Loucy (cell line): ENCODE measurements at regions not wholly inside any gene's neighbourhood (a gene's known extent, or its start where the extent isn't known, plus 50 kb on each side); places are given as distances from the start of the nearest gene placed in this dataset.
A peak's percentile ranks its signal among the peaks of the same experiment; 100 is the strongest.

ENCODE experiments used
- H2AFZ ChIP-seq: fragments of 200-600 bp; sonication (generic); 2 replicates; pipeline ENCODE4 v1.6.0; 2016; ENCODE audit warnings: antibody characterized with exemption, mild to moderate bottlenecking, low read length, moderate library complexity
- H3F3A ChIP-seq: fragments of 200-600 bp; 2 replicates; pipeline ENCODE4 v1.6.0; 2016; ENCODE audit warnings: antibody characterized with exemption, low read depth, mild to moderate bottlenecking
- H3K27me3 ChIP-seq: fragments of 200-600 bp; sonication (generic); 2 replicates; pipeline ENCODE4 v1.6.1; 2014; ENCODE audit warnings: low read length, mild to moderate bottlenecking; ENCODE audit not compliant: insufficient read depth, poor library complexity, severe bottlenecking
- H3K36me3 ChIP-seq: fragments of 200-600 bp; sonication (generic); 2 replicates; pipeline ENCODE4 v1.6.1; 2016; ENCODE audit warnings: low read length; ENCODE audit not compliant: insufficient read depth
- H3K4me1 ChIP-seq: fragments of 200-600 bp; sonication (generic); 2 replicates; pipeline ENCODE4 v1.5.1; 2014; ENCODE audit warnings: low read length, mild to moderate bottlenecking; ENCODE audit not compliant: insufficient read depth, poor library complexity, severe bottlenecking
- H3K4me2 ChIP-seq: fragments of 200-600 bp; sonication (generic); 2 replicates; pipeline ENCODE4 v1.6.0; 2014; ENCODE audit warnings: antibody characterized with exemption, low read length, low read depth, mild to moderate bottlenecking; ENCODE audit not compliant: poor library complexity, severe bottlenecking
- H3K4me3 ChIP-seq: fragments of 200-600 bp; sonication (generic); 2 replicates; pipeline ENCODE4 v1.5.1; 2014; ENCODE audit warnings: low read length, mild to moderate bottlenecking, mixed read lengths; ENCODE audit not compliant: poor library complexity, severe bottlenecking
- H3K79me2 ChIP-seq: fragments of 200-600 bp; sonication (generic); 2 replicates; pipeline ENCODE4 v1.6.1; 2014; ENCODE audit warnings: low read length; ENCODE audit not compliant: insufficient read depth
- H3K9ac ChIP-seq: fragments of 200-600 bp; sonication (generic); 2 replicates; pipeline ENCODE4 v1.6.0; 2014; ENCODE audit warnings: mild to moderate bottlenecking, low read depth, low read length, moderate library complexity; ENCODE audit not compliant: poor library complexity, severe bottlenecking
- H3K9me2 ChIP-seq: fragments of 200-600 bp; sonication (generic); replicated peaks from 2 replicates; pipeline ENCODE4 v1.6.1; 2016; ENCODE audit warnings: low read depth, low read length, mixed read lengths
- H3K9me3 ChIP-seq: fragments of 200-600 bp; sonication (generic); 2 replicates; pipeline ENCODE4 v1.6.1; 2014; ENCODE audit warnings: mild to moderate bottlenecking, antibody characterized with exemption, low read length, low read depth; ENCODE audit not compliant: insufficient read depth
- H4K20me1 ChIP-seq: fragments of 200-600 bp; sonication (generic); 2 replicates; pipeline ENCODE4 v1.6.0; 2014; ENCODE audit warnings: antibody characterized with exemption, low read length, mild to moderate bottlenecking; ENCODE audit not compliant: insufficient read depth, poor library complexity, severe bottlenecking
- CTCF ChIP-seq: fragments of 200-600 bp; sonication (generic); conservative IDR thresholded peaks from 2 replicates; pipeline ENCODE4 v1.5.1; 2014; ENCODE audit warnings: mild to moderate bottlenecking, antibody characterized with exemption, low read length
- EZH2phosphoT487 ChIP-seq: fragments of 200-600 bp; IDR thresholded peaks from 2 replicates; pipeline ENCODE4 v1.6.1; 2018; ENCODE audit warnings: antibody characterized with exemption, mild to moderate bottlenecking, moderate library complexity, borderline replicate concordance

GRCh38 chrX:39856472-39857121, 241.2 kb downstream of the BCOR start:
- H3K9me2 ChIP-seq = no peaks in the 10 kb centered on the region
- peaks cover 81% of the 10 kb centered on the region for H3K4me1 ChIP-seq
- H3K4me3 ChIP-seq = no peak overlapping the region
- TF ChIP-seq CTCF = no peak
- TF ChIP-seq EZH2phosphoT487 = no peak
- no peaks in the 10 kb centered on the region for H3K9me3 ChIP-seq
- H3K79me2 ChIP-seq = peaks cover 30% of the 10 kb centered on the region
- peak overlapping the region; percentile 93 for H3K9ac ChIP-seq
- H3K27me3 ChIP-seq = no peaks in the 10 kb centered on the region
- H3K36me3 ChIP-seq = no peaks in the 10 kb centered on the region
- no peaks in the 10 kb centered on the region for H4K20me1 ChIP-seq
- H3K4me2 ChIP-seq = peak overlapping the region; percentile 92
- peaks cover 11% of the 10 kb centered on the region; the same call in 1 of the 2 replicates for H3F3A ChIP-seq
- no peak overlapping the region for H2AFZ ChIP-seq

GRCh38 chrX:39857780-39858179, 240.0 kb downstream of the BCOR start:
- Histone ChIP-seq H2AFZ (no peak overlapping the region), H3K4me1 (peaks cover 79% of the 10 kb centered on the region), H3K4me2 (no peak overlapping the region), H3K9me2 (no peaks in the 10 kb centered on the region), H3K36me3 (no peaks in the 10 kb centered on the region), H3F3A (peaks cover 11% of the 10 kb centered on the region; the same call in 1 of the 2 replicates), H4K20me1 (no peaks in the 10 kb centered on the region), H3K9me3 (no peaks in the 10 kb centered on the region), H3K79me2 (peaks cover 19% of the 10 kb centered on the region), H3K4me3 (no peak overlapping the region), H3K9ac (no peak overlapping the region), H3K27me3 (no peaks in the 10 kb centered on the region)
- no peak for TF ChIP-seq EZH2phosphoT487
- no peak for TF ChIP-seq CTCF

GRCh38 chrX:39859991-39860861, 237.5 kb downstream of the BCOR start:
- Histone ChIP-seq H3K4me1 (peaks cover 64% of the 10 kb centered on the region), H3K36me3 (no peaks in the 10 kb centered on the region), H4K20me1 (no peaks in the 10 kb centered on the region), H3K9me2 (no peaks in the 10 kb centered on the region), H3K79me2 (no peaks in the 10 kb centered on the region), H3K27me3 (no peaks in the 10 kb centered on the region), H3K9ac (peak overlapping the region; percentile 70), H3K9me3 (no peaks in the 10 kb centered on the region), H2AFZ (no peak overlapping the region), H3F3A (peaks cover 6% of the 10 kb centered on the region; the same call in 1 of the 2 replicates), H3K4me2 (peak overlapping the region; percentile 67), H3K4me3 (peak overlapping the region; percentile 30)
- TF ChIP-seq EZH2phosphoT487 = no peak
- TF ChIP-seq CTCF = no peak
